Central memory CD8-positive, alpha-beta T cell (primary cell): ENCODE measurements at regions not wholly inside any gene's neighbourhood (a gene's known extent, or its start where the extent isn't known, plus 50 kb on each side); places are given as distances from the start of the nearest gene placed in this dataset.

ENCODE experiments used
- ATAC-seq: fragments of 150-1000 bp; cut with Tn5 transposase; replicated peaks from 2 replicates; pipeline ENCODE4 v1.10.0; 2022; ENCODE audit warnings: mild to moderate bottlenecking, moderate FRiP score, moderate number of reproducible peaks; ENCODE audit not compliant: poor library complexity, severe bottlenecking; ENCODE audit errors: extremely low read depth
- DNase-seq, 2 donors: peaks; one replicate each; pipeline ENCODE4 v3.0.0; 2021; ENCODE audit warnings: low spot score in 2 of 2
- H3K27ac Mint-ChIP-seq: one replicate; pipeline ENCODE4 v1.8.0; 2022; ENCODE audit warnings: low read depth, mild to moderate bottlenecking, moderate library complexity, mixed read lengths
- H3K27me3 Mint-ChIP-seq: one replicate; pipeline ENCODE4 v1.8.0; 2022; ENCODE audit warnings: mixed read lengths
- H3K36me3 Mint-ChIP-seq: one replicate; pipeline ENCODE4 v1.8.0; 2022; ENCODE audit warnings: mild to moderate bottlenecking, moderate library complexity, mixed read lengths; ENCODE audit not compliant: insufficient read depth
- H3K4me1 Mint-ChIP-seq: one replicate; pipeline ENCODE4 v1.8.0; 2022; ENCODE audit warnings: mixed read lengths
- H3K4me3 Mint-ChIP-seq: one replicate; pipeline ENCODE4 v1.8.0; 2022; ENCODE audit warnings: mild to moderate bottlenecking, moderate library complexity, mixed read lengths
- H3K9me3 Mint-ChIP-seq: one replicate; pipeline ENCODE4 v1.8.0; 2022; ENCODE audit warnings: mixed read lengths

- DNase-seq, result no peak
- H3K36me3 Mint-ChIP-seq, result no peaks in the 10 kb centered on the region
- peak overlapping the region; percentile 48 for H3K4me3 Mint-ChIP-seq
- H3K27ac Mint-ChIP-seq, result peak overlapping the region; percentile 96
- peaks cover 6% of the 10 kb centered on the region for H3K9me3 Mint-ChIP-seq
- no peaks in the 10 kb centered on the region for H3K27me3 Mint-ChIP-seq
- H3K4me1 Mint-ChIP-seq, result peaks cover 15% of the 10 kb centered on the region
- ATAC-seq, result no peak
These were observed 99.6 kb upstream of the TNFAIP3 start for GRCh38 chr6:137767465-137767864.

- H3K9me3 Mint-ChIP-seq, result peaks cover 4% of the 10 kb centered on the region
- H3K27ac Mint-ChIP-seq, result peak overlapping the region; percentile 96
- H3K27me3 Mint-ChIP-seq, result no peaks in the 10 kb centered on the region
- H3K4me1 Mint-ChIP-seq, result peaks cover 10% of the 10 kb centered on the region
- ATAC-seq (peak; percentile 66), DNase-seq (no peak)
- peak overlapping the region; percentile 48 for H3K4me3 Mint-ChIP-seq
- peaks cover 1% of the 10 kb centered on the region for H3K36me3 Mint-ChIP-seq
These were observed 99.0 kb upstream of the TNFAIP3 start for GRCh38 chr6:137767911-137768690.

GRCh38 chr6:137768935-137769334 is 98.1 kb upstream of the TNFAIP3 start:
- peaks cover 10% of the 10 kb centered on the region for H3K4me1 Mint-ChIP-seq
- no peaks in the 10 kb centered on the region for H3K9me3 Mint-ChIP-seq
- ATAC-seq, result no peak
- H3K27ac Mint-ChIP-seq, result no peak overlapping the region
- no peak overlapping the region for H3K4me3 Mint-ChIP-seq
- peaks cover 2% of the 10 kb centered on the region for H3K36me3 Mint-ChIP-seq
- H3K27me3 Mint-ChIP-seq, result no peaks in the 10 kb centered on the region
- DNase-seq, result no peak

- Mint-ChIP-seq H3K4me1 (peaks cover 10% of the 10 kb centered on the region), H3K36me3 (peaks cover 2% of the 10 kb centered on the region), H3K9me3 (no peaks in the 10 kb centered on the region), H3K27ac (no peak overlapping the region), H3K27me3 (no peaks in the 10 kb centered on the region), H3K4me3 (no peak overlapping the region)
- no peak for ATAC-seq
- DNase-seq, result no peak
These were observed 97.2 kb upstream of the TNFAIP3 start for GRCh38 chr6:137769797-137770362.

GRCh38 chr6:137772541-137773250 is 94.4 kb upstream of the TNFAIP3 start:
- ATAC-seq (no peak), DNase-seq (no peak)
- Mint-ChIP-seq H3K36me3 (peaks cover 2% of the 10 kb centered on the region), H3K4me1 (peaks cover 9% of the 10 kb centered on the region), H3K27me3 (no peaks in the 10 kb centered on the region), H3K4me3 (no peak overlapping the region), H3K9me3 (no peaks in the 10 kb centered on the region), H3K27ac (no peak overlapping the region)

GRCh38 chr6:137775227-137775626 is 91.8 kb upstream of the TNFAIP3 start:
- Mint-ChIP-seq H3K4me3 (no peak overlapping the region), H3K36me3 (peaks cover 2% of the 10 kb centered on the region), H3K27me3 (no peaks in the 10 kb centered on the region), H3K9me3 (no peaks in the 10 kb centered on the region), H3K4me1 (no peaks in the 10 kb centered on the region), H3K27ac (peak overlapping the region; percentile 22)
- ATAC-seq, result no peak
- DNase-seq, result no peak

- H3K36me3 Mint-ChIP-seq, result peaks cover 2% of the 10 kb centered on the region
- ATAC-seq (no peak), DNase-seq (no peak)
- H3K27ac Mint-ChIP-seq, result peak overlapping the region; percentile 22
- H3K27me3 Mint-ChIP-seq, result no peaks in the 10 kb centered on the region
- H3K4me3 Mint-ChIP-seq, result no peak overlapping the region
- H3K9me3 Mint-ChIP-seq, result no peaks in the 10 kb centered on the region
- no peaks in the 10 kb centered on the region for H3K4me1 Mint-ChIP-seq
These were observed 91.3 kb upstream of the TNFAIP3 start for GRCh38 chr6:137775720-137776119.

GRCh38 chr6:137776256-137776655 is 90.8 kb upstream of the TNFAIP3 start:
- peaks cover 2% of the 10 kb centered on the region for H3K36me3 Mint-ChIP-seq
- no peak for ATAC-seq
- no peaks in the 10 kb centered on the region for H3K9me3 Mint-ChIP-seq
- no peak overlapping the region for H3K27ac Mint-ChIP-seq
- H3K27me3 Mint-ChIP-seq, result no peaks in the 10 kb centered on the region
- no peak overlapping the region for H3K4me3 Mint-ChIP-seq
- no peak for DNase-seq
- H3K4me1 Mint-ChIP-seq, result no peaks in the 10 kb centered on the region

GRCh38 chr6:137776786-137777686 is 90.0 kb upstream of the TNFAIP3 start:
- no peak for ATAC-seq
- H3K27me3 Mint-ChIP-seq, result no peaks in the 10 kb centered on the region
- peaks cover 2% of the 10 kb centered on the region for H3K36me3 Mint-ChIP-seq

GRCh38 chr6:137777687-137778075 is 89.4 kb upstream of the TNFAIP3 start:
- Mint-ChIP-seq H3K4me3 (no peak overlapping the region), H3K9me3 (no peaks in the 10 kb centered on the region), H3K27me3 (no peaks in the 10 kb centered on the region), H3K36me3 (peaks cover 2% of the 10 kb centered on the region), H3K27ac (no peak overlapping the region), H3K4me1 (no peaks in the 10 kb centered on the region)
- DNase-seq (no peak), ATAC-seq (no peak)

More at GRCh38 chr6:137776786-137777686, 90.0 kb upstream of the TNFAIP3 start:
- H3K4me3 Mint-ChIP-seq, result no peak overlapping the region
- no peaks in the 10 kb centered on the region for H3K4me1 Mint-ChIP-seq
- DNase-seq, result no peak
- no peaks in the 10 kb centered on the region for H3K9me3 Mint-ChIP-seq
- peak overlapping the region; percentile 25 for H3K27ac Mint-ChIP-seq

- ATAC-seq, result no peak
- no peaks in the 10 kb centered on the region for H3K4me1 Mint-ChIP-seq
- no peaks in the 10 kb centered on the region for H3K9me3 Mint-ChIP-seq
- no peaks in the 10 kb centered on the region for H3K27me3 Mint-ChIP-seq
- H3K4me3 Mint-ChIP-seq, result no peak overlapping the region
- no peaks in the 10 kb centered on the region for H3K36me3 Mint-ChIP-seq
- H3K27ac Mint-ChIP-seq, result peak overlapping the region; percentile 2
- DNase-seq, result no peak
These were observed 87.1 kb upstream of the TNFAIP3 start for GRCh38 chr6:137779982-137780381.

- H3K36me3 Mint-ChIP-seq, result no peaks in the 10 kb centered on the region
These were observed 86.5 kb upstream of the TNFAIP3 start for GRCh38 chr6:137780447-137781034.

More at GRCh38 chr6:137780447-137781034, 86.5 kb upstream of the TNFAIP3 start:
- H3K4me1 Mint-ChIP-seq, result no peaks in the 10 kb centered on the region
- no peaks in the 10 kb centered on the region for H3K27me3 Mint-ChIP-seq
- peak overlapping the region; percentile 2 for H3K27ac Mint-ChIP-seq
- DNase-seq (no peak), ATAC-seq (no peak)
- H3K4me3 Mint-ChIP-seq, result no peak overlapping the region
- H3K9me3 Mint-ChIP-seq, result no peaks in the 10 kb centered on the region
